ENCODE measurements at regions not wholly inside any gene's neighbourhood (a gene's known extent, or its start where the extent isn't known, plus 50 kb on each side); places are given as distances from the start of the nearest gene placed in this dataset.

DNA sequence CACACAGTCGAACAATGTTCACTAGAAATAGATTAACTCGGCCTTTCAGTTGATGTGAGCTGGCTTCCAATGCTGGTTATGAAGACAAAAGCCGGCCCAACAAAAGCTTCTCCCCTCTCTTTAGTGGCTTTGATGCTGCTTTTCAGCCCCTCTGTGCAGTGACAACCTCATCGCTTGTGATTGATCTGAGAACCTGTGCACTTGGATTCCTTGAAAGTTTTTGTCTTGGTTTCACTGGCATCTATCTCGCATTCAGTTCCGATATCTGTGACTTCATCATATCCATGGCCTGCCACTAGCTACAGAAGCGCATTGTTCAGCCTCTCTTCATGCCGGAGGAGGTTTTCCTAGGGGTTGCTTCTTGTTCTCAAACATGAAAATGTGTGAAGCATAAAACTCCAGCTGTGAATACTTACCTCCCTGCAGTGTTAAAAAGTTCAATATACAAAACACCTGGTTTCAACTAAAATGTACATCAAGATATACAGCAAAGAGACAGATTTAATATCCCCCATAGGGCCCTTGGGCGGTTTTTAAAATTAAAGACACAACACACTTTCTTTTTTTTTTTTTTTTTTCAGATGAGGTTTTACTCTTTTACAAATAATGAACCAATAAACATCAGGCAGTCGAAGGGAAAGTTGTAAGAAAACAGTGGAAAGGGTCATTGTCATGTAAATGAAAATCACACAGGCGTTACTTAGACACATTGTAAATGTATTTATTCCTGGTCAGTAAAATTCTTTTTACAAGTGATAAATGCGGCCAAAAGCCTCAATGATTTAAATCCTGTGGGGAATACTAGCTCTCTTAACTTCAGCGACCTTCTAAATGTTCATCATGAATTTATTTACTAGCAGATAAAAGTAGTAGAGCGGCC lies 1252.8 kb downstream of the EFNB2 start:
- H3K79me2 ChIP-seq (replicated peaks; ENCODE audit: insufficient read depth), result no peaks in the 10 kb centered on the region
- no peaks in the 10 kb centered on the region for H3K9me2 ChIP-seq (ENCODE audit: insufficient read depth)
- Mint-ChIP-seq H3K4me3 (peak overlapping the region; percentile 11; the same call in 1 of the 3 replicates), H3K4me1 (peaks cover 65% of the 10 kb centered on the region), H3K27me3 (ENCODE audit: insufficient read depth, low read depth, poor library complexity) (peaks cover 7% of the 10 kb centered on the region), H3K9me3 (peaks cover 3% of the 10 kb centered on the region; the same call in 2 of the 3 replicates), H3K27ac (peak overlapping the region; percentile 36), H3K36me3 (ENCODE audit: low read depth) (no peaks in the 10 kb centered on the region)
- peak overlapping the region; percentile 25; the same call in 1 of the 2 replicates for H2AFZ ChIP-seq
- H3K4me3 ChIP-seq, result peak overlapping the region; percentile 3; the same call in 1 of the 2 replicates
- H3K36me3 ChIP-seq (ENCODE audit: insufficient read depth), result no peaks in the 10 kb centered on the region
- no peaks in the 10 kb centered on the region for H3K27me3 ChIP-seq (ENCODE audit: insufficient read depth)
- H4K20me1 ChIP-seq (replicated peaks; ENCODE audit: insufficient read depth), result no peaks in the 10 kb centered on the region
- TF ChIP-seq ZNF331 (CRISPR knock-in tag; IDR thresholded peaks at IDR 0.05; ENCODE audit: low read depth) (no peak), EZH2 (IDR thresholded peaks at IDR 0.05; ENCODE audit: low read depth, unreplicated experiment) (no peak), NANOG (IDR thresholded peaks at IDR 0.05; ENCODE audit: borderline replicate concordance) (no peak), POLR2AphosphoS5 (IDR thresholded peaks at IDR 0.05; ENCODE audit: low read depth) (no peak), JUNB (IDR thresholded peaks at IDR 0.05; ENCODE audit: unreplicated experiment) (no peak), ZNF114 (CRISPR knock-in tag; IDR thresholded peaks at IDR 0.05) (no peak), CREB1 (CRISPR knock-in tag; IDR thresholded peaks at IDR 0.05; ENCODE audit: low read depth) (no peak), EZH2phosphoT487 (IDR thresholded peaks at IDR 0.05; ENCODE audit: unreplicated experiment) (no peak), STAT1 (IDR thresholded peaks at IDR 0.05; ENCODE audit: unreplicated experiment) (no peak)
- TF ChIP-seq, protein P1, sequence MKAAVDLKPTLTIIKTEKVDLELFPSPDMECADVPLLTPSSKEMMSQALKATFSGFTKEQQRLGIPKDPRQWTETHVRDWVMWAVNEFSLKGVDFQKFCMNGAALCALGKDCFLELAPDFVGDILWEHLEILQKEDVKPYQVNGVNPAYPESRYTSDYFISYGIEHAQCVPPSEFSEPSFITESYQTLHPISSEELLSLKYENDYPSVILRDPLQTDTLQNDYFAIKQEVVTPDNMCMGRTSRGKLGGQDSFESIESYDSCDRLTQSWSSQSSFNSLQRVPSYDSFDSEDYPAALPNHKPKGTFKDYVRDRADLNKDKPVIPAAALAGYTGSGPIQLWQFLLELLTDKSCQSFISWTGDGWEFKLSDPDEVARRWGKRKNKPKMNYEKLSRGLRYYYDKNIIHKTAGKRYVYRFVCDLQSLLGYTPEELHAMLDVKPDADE (IDR thresholded peaks at IDR 0.05), result no peak
- TF ChIP-seq, protein P2, sequence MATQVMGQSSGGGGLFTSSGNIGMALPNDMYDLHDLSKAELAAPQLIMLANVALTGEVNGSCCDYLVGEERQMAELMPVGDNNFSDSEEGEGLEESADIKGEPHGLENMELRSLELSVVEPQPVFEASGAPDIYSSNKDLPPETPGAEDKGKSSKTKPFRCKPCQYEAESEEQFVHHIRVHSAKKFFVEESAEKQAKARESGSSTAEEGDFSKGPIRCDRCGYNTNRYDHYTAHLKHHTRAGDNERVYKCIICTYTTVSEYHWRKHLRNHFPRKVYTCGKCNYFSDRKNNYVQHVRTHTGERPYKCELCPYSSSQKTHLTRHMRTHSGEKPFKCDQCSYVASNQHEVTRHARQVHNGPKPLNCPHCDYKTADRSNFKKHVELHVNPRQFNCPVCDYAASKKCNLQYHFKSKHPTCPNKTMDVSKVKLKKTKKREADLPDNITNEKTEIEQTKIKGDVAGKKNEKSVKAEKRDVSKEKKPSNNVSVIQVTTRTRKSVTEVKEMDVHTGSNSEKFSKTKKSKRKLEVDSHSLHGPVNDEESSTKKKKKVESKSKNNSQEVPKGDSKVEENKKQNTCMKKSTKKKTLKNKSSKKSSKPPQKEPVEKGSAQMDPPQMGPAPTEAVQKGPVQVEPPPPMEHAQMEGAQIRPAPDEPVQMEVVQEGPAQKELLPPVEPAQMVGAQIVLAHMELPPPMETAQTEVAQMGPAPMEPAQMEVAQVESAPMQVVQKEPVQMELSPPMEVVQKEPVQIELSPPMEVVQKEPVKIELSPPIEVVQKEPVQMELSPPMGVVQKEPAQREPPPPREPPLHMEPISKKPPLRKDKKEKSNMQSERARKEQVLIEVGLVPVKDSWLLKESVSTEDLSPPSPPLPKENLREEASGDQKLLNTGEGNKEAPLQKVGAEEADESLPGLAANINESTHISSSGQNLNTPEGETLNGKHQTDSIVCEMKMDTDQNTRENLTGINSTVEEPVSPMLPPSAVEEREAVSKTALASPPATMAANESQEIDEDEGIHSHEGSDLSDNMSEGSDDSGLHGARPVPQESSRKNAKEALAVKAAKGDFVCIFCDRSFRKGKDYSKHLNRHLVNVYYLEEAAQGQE (IDR thresholded peaks at IDR 0.05; ENCODE audit: unreplicated experiment), result no peak
- TF ChIP-seq, protein P3, sequence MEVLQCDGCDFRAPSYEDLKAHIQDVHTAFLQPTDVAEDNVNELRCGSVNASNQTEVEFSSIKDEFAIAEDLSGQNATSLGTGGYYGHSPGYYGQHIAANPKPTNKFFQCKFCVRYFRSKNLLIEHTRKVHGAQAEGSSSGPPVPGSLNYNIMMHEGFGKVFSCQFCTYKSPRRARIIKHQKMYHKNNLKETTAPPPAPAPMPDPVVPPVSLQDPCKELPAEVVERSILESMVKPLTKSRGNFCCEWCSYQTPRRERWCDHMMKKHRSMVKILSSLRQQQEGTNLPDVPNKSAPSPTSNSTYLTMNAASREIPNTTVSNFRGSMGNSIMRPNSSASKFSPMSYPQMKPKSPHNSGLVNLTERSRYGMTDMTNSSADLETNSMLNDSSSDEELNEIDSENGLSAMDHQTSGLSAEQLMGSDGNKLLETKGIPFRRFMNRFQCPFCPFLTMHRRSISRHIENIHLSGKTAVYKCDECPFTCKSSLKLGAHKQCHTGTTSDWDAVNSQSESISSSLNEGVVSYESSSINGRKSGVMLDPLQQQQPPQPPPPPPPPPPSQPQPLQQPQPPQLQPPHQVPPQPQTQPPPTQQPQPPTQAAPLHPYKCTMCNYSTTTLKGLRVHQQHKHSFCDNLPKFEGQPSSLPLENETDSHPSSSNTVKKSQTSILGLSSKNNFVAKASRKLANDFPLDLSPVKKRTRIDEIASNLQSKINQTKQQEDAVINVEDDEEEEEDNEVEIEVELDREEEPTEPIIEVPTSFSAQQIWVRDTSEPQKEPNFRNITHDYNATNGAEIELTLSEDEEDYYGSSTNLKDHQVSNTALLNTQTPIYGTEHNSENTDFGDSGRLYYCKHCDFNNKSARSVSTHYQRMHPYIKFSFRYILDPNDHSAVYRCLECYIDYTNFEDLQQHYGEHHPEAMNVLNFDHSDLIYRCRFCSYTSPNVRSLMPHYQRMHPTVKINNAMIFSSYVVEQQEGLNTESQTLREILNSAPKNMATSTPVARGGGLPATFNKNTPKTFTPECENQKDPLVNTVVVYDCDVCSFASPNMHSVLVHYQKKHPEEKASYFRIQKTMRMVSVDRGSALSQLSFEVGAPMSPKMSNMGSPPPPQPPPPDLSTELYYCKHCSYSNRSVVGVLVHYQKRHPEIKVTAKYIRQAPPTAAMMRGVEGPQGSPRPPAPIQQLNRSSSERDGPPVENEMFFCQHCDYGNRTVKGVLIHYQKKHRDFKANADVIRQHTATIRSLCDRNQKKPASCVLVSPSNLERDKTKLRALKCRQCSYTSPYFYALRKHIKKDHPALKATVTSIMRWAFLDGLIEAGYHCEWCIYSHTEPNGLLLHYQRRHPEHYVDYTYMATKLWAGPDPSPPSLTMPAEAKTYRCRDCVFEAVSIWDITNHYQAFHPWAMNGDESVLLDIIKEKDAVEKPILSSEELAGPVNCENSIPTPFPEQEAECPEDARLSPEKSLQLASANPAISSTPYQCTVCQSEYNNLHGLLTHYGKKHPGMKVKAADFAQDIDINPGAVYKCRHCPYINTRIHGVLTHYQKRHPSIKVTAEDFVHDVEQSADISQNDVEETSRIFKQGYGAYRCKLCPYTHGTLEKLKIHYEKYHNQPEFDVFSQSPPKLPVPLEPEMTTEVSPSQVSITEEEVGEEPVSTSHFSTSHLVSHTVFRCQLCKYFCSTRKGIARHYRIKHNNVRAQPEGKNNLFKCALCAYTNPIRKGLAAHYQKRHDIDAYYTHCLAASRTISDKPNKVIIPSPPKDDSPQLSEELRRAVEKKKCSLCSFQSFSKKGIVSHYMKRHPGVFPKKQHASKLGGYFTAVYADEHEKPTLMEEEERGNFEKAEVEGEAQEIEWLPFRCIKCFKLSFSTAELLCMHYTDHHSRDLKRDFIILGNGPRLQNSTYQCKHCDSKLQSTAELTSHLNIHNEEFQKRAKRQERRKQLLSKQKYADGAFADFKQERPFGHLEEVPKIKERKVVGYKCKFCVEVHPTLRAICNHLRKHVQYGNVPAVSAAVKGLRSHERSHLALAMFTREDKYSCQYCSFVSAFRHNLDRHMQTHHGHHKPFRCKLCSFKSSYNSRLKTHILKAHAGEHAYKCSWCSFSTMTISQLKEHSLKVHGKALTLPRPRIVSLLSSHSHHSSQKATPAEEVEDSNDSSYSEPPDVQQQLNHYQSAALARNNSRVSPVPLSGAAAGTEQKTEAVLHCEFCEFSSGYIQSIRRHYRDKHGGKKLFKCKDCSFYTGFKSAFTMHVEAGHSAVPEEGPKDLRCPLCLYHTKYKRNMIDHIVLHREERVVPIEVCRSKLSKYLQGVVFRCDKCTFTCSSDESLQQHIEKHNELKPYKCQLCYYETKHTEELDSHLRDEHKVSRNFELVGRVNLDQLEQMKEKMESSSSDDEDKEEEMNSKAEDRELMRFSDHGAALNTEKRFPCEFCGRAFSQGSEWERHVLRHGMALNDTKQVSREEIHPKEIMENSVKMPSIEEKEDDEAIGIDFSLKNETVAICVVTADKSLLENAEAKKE (CRISPR knock-in tag; IDR thresholded peaks at IDR 0.05), result no peak
- TF ChIP-seq, protein P4, sequence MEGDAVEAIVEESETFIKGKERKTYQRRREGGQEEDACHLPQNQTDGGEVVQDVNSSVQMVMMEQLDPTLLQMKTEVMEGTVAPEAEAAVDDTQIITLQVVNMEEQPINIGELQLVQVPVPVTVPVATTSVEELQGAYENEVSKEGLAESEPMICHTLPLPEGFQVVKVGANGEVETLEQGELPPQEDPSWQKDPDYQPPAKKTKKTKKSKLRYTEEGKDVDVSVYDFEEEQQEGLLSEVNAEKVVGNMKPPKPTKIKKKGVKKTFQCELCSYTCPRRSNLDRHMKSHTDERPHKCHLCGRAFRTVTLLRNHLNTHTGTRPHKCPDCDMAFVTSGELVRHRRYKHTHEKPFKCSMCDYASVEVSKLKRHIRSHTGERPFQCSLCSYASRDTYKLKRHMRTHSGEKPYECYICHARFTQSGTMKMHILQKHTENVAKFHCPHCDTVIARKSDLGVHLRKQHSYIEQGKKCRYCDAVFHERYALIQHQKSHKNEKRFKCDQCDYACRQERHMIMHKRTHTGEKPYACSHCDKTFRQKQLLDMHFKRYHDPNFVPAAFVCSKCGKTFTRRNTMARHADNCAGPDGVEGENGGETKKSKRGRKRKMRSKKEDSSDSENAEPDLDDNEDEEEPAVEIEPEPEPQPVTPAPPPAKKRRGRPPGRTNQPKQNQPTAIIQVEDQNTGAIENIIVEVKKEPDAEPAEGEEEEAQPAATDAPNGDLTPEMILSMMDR (conservative IDR thresholded peaks at IDR 0.05; ENCODE audit: low read depth in 2 of 2), result no peak
- peaks cover 58% of the 10 kb centered on the region for H3K4me1 ChIP-seq (ENCODE audit: insufficient read depth)
- no peak for ATAC-seq
- H3F3A ChIP-seq (replicated peaks; ENCODE audit: low read depth), result no peaks in the 10 kb centered on the region
- H3K27ac ChIP-seq (ENCODE audit: low read depth), result peak overlapping the region; percentile 72; the same call in 1 of the 2 replicates
- peak overlapping the region; percentile 40; the same call in 1 of the 2 replicates for H3K4me2 ChIP-seq
- DNase-seq (ENCODE audit: low spot score), result peak; percentile 28

Measured in GM23338 (cell line).